HEK293 (cell line): ENCODE measurements at regions not wholly inside any gene's neighbourhood (a gene's known extent, or its start where the extent isn't known, plus 50 kb on each side); places are given as distances from the start of the nearest gene placed in this dataset.
A peak's percentile ranks its signal among the peaks of the same experiment; 100 is the strongest.

Source experiments
- CTCF ChIA-PET: fragments of 350-600 bp; formaldehyde crosslinking; extraction: SDS; loops from one replicate; lab custom pipeline; 2021; ENCODE audit warnings: antibody characterized with exemption; lab: Yijun Ruan, JAX
- POLR2A ChIA-PET: fragments of 300-600 bp; formaldehyde crosslinking; extraction: SDS; loops from one replicate; lab custom pipeline; 2020; ENCODE audit warnings: antibody characterized with exemption, inconsistent platforms; lab: Yijun Ruan, JAX
- H3K27ac ChIP-seq: fragments of 200-500 bp; sonication (Bioruptor generic); 2 replicates; pipeline ENCODE4 v1.5.1; 2014; ENCODE audit warnings: low read depth, low read length, control low read depth, inconsistent platforms; ENCODE audit errors: extremely low read depth
- H3K36me3 ChIP-seq, 2 experiments: fragments of 200-500 bp in 1 of 2; sonication (Bioruptor generic) in 1 of 2; 1 replicate in 1 of 2; 2 replicates in 1 of 2; pipeline ENCODE4 v1.5.1; 2014 to 2017; ENCODE audit warnings: inconsistent platforms in 2 of 2, low read length in 2 of 2; ENCODE audit not compliant: control insufficient read depth in 2 of 2, insufficient read depth in 1 of 2
- H3K4me1 ChIP-seq: fragments of 200-500 bp; sonication (Bioruptor generic); 2 replicates; pipeline ENCODE4 v1.5.1; 2014; ENCODE audit warnings: mild to moderate bottlenecking, low read length, inconsistent platforms; ENCODE audit not compliant: control insufficient read depth, insufficient read depth
- H3K4me3 ChIP-seq: 2 replicates; pipeline ENCODE4 v1.5.1; 2011; ENCODE audit warnings: low read depth, mild to moderate bottlenecking, control low read depth, low read length, moderate library complexity
- H3K9me3 ChIP-seq: fragments of 200-500 bp; sonication (Bioruptor generic); 2 replicates; pipeline ENCODE4 v1.5.1; 2014; ENCODE audit warnings: low read depth, low read length, inconsistent platforms; ENCODE audit not compliant: control insufficient read depth, insufficient read depth
- KLF16 ChIP-seq: fragments of 450-650 bp; formaldehyde crosslinking; IDR thresholded peaks from 2 replicates; pipeline ENCODE4 v1.5.1; 2017; ENCODE audit warnings: missing biosample characterization, missing genetic modification characterization
- MEIS1 ChIP-seq: sonication (generic); formaldehyde crosslinking; IDR thresholded peaks from 2 replicates; pipeline ENCODE4 v1.8.1; 2022; ENCODE audit warnings: missing genetic modification reagents, mild to moderate bottlenecking, borderline replicate concordance
- PBX3 ChIP-seq: sonication (generic); formaldehyde crosslinking; IDR thresholded peaks from 2 replicates; pipeline ENCODE4 v1.8.1; 2022; ENCODE audit warnings: mild to moderate bottlenecking, moderate library complexity, missing genetic modification reagents
- TRIM28 ChIP-seq: IDR thresholded peaks from 2 replicates; pipeline ENCODE4 v1.6.1; 2011; ENCODE audit warnings: low read length, control low read depth, borderline replicate concordance
- ZBTB20 ChIP-seq: fragments of 450-650 bp; formaldehyde crosslinking; IDR thresholded peaks from 2 replicates; pipeline ENCODE4 v1.5.1; 2016; ENCODE audit warnings: missing biosample characterization, missing genetic modification characterization
- ZBTB26 ChIP-seq: fragments of 450-650 bp; formaldehyde crosslinking; optimal IDR thresholded peaks from 2 replicates; pipeline ENCODE3; 2016; ENCODE audit warnings: missing biosample characterization, mild to moderate bottlenecking, missing genetic modification characterization
- ZNF16 ChIP-seq: fragments of 450-650 bp; formaldehyde crosslinking; IDR thresholded peaks from 2 replicates; pipeline ENCODE4 v1.5.1; 2016; ENCODE audit warnings: low read depth, missing biosample characterization, missing genetic modification characterization
- ZNF2 ChIP-seq: fragments of 450-650 bp; formaldehyde crosslinking; IDR thresholded peaks from 2 replicates; pipeline ENCODE4 v1.5.1; 2016; ENCODE audit warnings: missing biosample characterization, missing genetic modification characterization
- ZNF292 ChIP-seq: fragments of 450-650 bp; formaldehyde crosslinking; IDR thresholded peaks from 2 replicates; pipeline ENCODE4 v1.5.1; 2016; ENCODE audit warnings: low read depth, missing biosample characterization, missing genetic modification characterization, borderline replicate concordance
- ZNF341 ChIP-seq: fragments of 450-650 bp; formaldehyde crosslinking; IDR thresholded peaks from 2 replicates; pipeline ENCODE4; 2016; ENCODE audit warnings: low read depth, missing biosample characterization, missing genetic modification characterization
- ZNF416 ChIP-seq: fragments of 450-650 bp; formaldehyde crosslinking; IDR thresholded peaks from 2 replicates; pipeline ENCODE4 v1.5.1; 2016; ENCODE audit warnings: missing biosample characterization, missing genetic modification characterization
- ZNF513 ChIP-seq: fragments of 450-650 bp; IDR thresholded peaks from 2 replicates; pipeline ENCODE4 v1.5.1; 2018; ENCODE audit warnings: missing biosample characterization, missing genetic modification characterization
- ZNF600 ChIP-seq: fragments of 450-650 bp; formaldehyde crosslinking; IDR thresholded peaks from 2 replicates; pipeline ENCODE4 v1.5.1; 2016; ENCODE audit warnings: missing biosample characterization, missing genetic modification characterization
- ZNF639 ChIP-seq: fragments of 450-650 bp; formaldehyde crosslinking; IDR thresholded peaks from 2 replicates; pipeline ENCODE4 v1.5.1; 2016; ENCODE audit warnings: missing biosample characterization, missing genetic modification characterization
- ZNF791 ChIP-seq: fragments of 450-650 bp; formaldehyde crosslinking; IDR thresholded peaks from 2 replicates; pipeline ENCODE4 v1.5.1; 2016; ENCODE audit warnings: missing biosample characterization, missing genetic modification characterization
- ZSCAN23 ChIP-seq: fragments of 450-650 bp; formaldehyde crosslinking; IDR thresholded peaks from 2 replicates; pipeline ENCODE4 v1.5.1; 2016; ENCODE audit warnings: missing biosample characterization, missing genetic modification characterization

GRCh38 chr20:41726727-41727126 is 108.5 kb upstream of the CHD6 start:
- CTCF ChIA-PET = no interaction called here
- Histone ChIP-seq H3K4me3 (no peak overlapping the region), H3K36me3 (no peaks in the 10 kb centered on the region), H3K27ac (no peak overlapping the region), H3K4me1 (no peaks in the 10 kb centered on the region), H3K9me3 (no peaks in the 10 kb centered on the region)
- TF ChIP-seq ZSCAN23 (tag by site-specific recombination) = no peak
- TF ChIP-seq ZNF16 (tag by site-specific recombination) = no peak
- no peak for TF ChIP-seq ZNF600 (tag by site-specific recombination)
- no peak for TF ChIP-seq PBX3
- TF ChIP-seq ZBTB20 (tag by site-specific recombination) = no peak
- POLR2A ChIA-PET = no interaction called here

GRCh38 chr20:41719151-41719550 is 101.0 kb upstream of the CHD6 start:
- H3K9me3 ChIP-seq = no peaks in the 10 kb centered on the region
- H3K4me1 ChIP-seq = no peaks in the 10 kb centered on the region
- ChIA-PET CTCF (no interaction called here), POLR2A (interaction anchor here (0.7 kb wide), 1 partner anchor 1583 kb away, joined by 5 read pairs; no protein-coding TSS in a partner anchor)
- TF ChIP-seq KLF16 (tag by site-specific recombination) (no peak), TRIM28 (no peak), ZNF639 (tag by site-specific recombination) (no peak), ZNF292 (no peak)
- H3K4me3 ChIP-seq = no peak overlapping the region
- no peak overlapping the region for H3K27ac ChIP-seq
- H3K36me3 ChIP-seq = no peaks in the 10 kb centered on the region

- ChIA-PET POLR2A (interaction anchor here (0.6 kb wide), 1 partner anchor 111 kb away, joined by 4 read pairs; no protein-coding TSS in a partner anchor), CTCF (no interaction called here)
- Histone ChIP-seq H3K9me3 (no peaks in the 10 kb centered on the region), H3K4me1 (peaks cover 4% of the 10 kb centered on the region; the same call in 1 of the 2 replicates), H3K4me3 (no peak overlapping the region), H3K27ac (no peak overlapping the region), H3K36me3 (no peaks in the 10 kb centered on the region)
- TF ChIP-seq ZBTB26 (no peak), ZNF341 (tag by site-specific recombination) (peak; percentile 59)
Measured at GRCh38 chr20:41717483-41717882, 99.3 kb upstream of the CHD6 start.

- Histone ChIP-seq H3K4me1 (peaks cover 4% of the 10 kb centered on the region; the same call in 1 of the 2 replicates), H3K27ac (no peak overlapping the region), H3K36me3 (no peaks in the 10 kb centered on the region), H3K9me3 (no peaks in the 10 kb centered on the region), H3K4me3 (no peak overlapping the region)
- TF ChIP-seq MEIS1 (CRISPR knock-in tag) (no peak), ZNF2 (no peak), ZNF513 (no peak), ZNF416 (tag by site-specific recombination) (peak; percentile 69; the same call in 1 of the 2 replicates), ZNF791 (tag by site-specific recombination) (no peak)
- POLR2A ChIA-PET = no interaction called here
- CTCF ChIA-PET = interaction anchor here (0.6 kb wide), 1 partner anchor 156 kb away, joined by 5 read pairs; no protein-coding TSS in a partner anchor
Measured at GRCh38 chr20:41716911-41717310, 98.7 kb upstream of the CHD6 start.
